ENCODE measurements at regions not wholly inside any gene's neighbourhood (a gene's known extent, or its start where the extent isn't known, plus 50 kb on each side); places are given as distances from the start of the nearest gene placed in this dataset.

GRCh38 chr2:236816197-236817170, 246.9 kb downstream of the ACKR3 start:
- Mint-ChIP-seq H3K4me1 (ENCODE audit: low read depth) (no peaks in the 10 kb centered on the region), H3K27me3 (ENCODE audit: low read depth) (no peaks in the 10 kb centered on the region), H3K27ac (no peak overlapping the region), H3K36me3 (ENCODE audit: low read depth) (no peaks in the 10 kb centered on the region), H3K9me3 (peaks cover 6% of the 10 kb centered on the region), H3K4me3 (no peak overlapping the region)

GRCh38 chr2:236818281-236819045, 248.8 kb downstream of the ACKR3 start:
- Mint-ChIP-seq H3K9me3 (peaks cover 6% of the 10 kb centered on the region), H3K4me1 (ENCODE audit: low read depth) (no peaks in the 10 kb centered on the region), H3K27ac (no peak overlapping the region), H3K36me3 (ENCODE audit: low read depth) (no peaks in the 10 kb centered on the region), H3K27me3 (ENCODE audit: low read depth) (no peaks in the 10 kb centered on the region), H3K4me3 (no peak overlapping the region)

GRCh38 chr2:236819275-236820002, 249.8 kb downstream of the ACKR3 start:
- Mint-ChIP-seq H3K4me3 (no peak overlapping the region), H3K4me1 (ENCODE audit: low read depth) (no peaks in the 10 kb centered on the region), H3K27ac (no peak overlapping the region), H3K27me3 (ENCODE audit: low read depth) (no peaks in the 10 kb centered on the region), H3K36me3 (ENCODE audit: low read depth) (no peaks in the 10 kb centered on the region), H3K9me3 (peaks cover 6% of the 10 kb centered on the region)

- H3K27ac Mint-ChIP-seq, result peak overlapping the region; percentile 23
- no peak overlapping the region for H3K4me3 Mint-ChIP-seq
- no peaks in the 10 kb centered on the region for H3K36me3 Mint-ChIP-seq (ENCODE audit: low read depth)
- H3K4me1 Mint-ChIP-seq (ENCODE audit: low read depth), result no peaks in the 10 kb centered on the region
- H3K9me3 Mint-ChIP-seq, result peaks cover 6% of the 10 kb centered on the region
- no peaks in the 10 kb centered on the region for H3K27me3 Mint-ChIP-seq (ENCODE audit: low read depth)
These were observed 251.2 kb downstream of the ACKR3 start for GRCh38 chr2:236820763-236821344.

GRCh38 chr2:236823041-236823629, 253.5 kb downstream of the ACKR3 start:
- Mint-ChIP-seq H3K4me1 (ENCODE audit: low read depth) (no peaks in the 10 kb centered on the region), H3K4me3 (no peak overlapping the region), H3K36me3 (ENCODE audit: low read depth) (no peaks in the 10 kb centered on the region), H3K9me3 (peaks cover 6% of the 10 kb centered on the region), H3K27ac (no peak overlapping the region), H3K27me3 (ENCODE audit: low read depth) (no peaks in the 10 kb centered on the region)

- peaks cover 6% of the 10 kb centered on the region for H3K9me3 Mint-ChIP-seq
- H3K27me3 Mint-ChIP-seq (ENCODE audit: low read depth), result no peaks in the 10 kb centered on the region
- H3K27ac Mint-ChIP-seq, result no peak overlapping the region
- H3K4me1 Mint-ChIP-seq (ENCODE audit: low read depth), result no peaks in the 10 kb centered on the region
- H3K4me3 Mint-ChIP-seq, result no peak overlapping the region
- H3K36me3 Mint-ChIP-seq (ENCODE audit: low read depth), result no peaks in the 10 kb centered on the region
These were observed 254.3 kb downstream of the ACKR3 start for GRCh38 chr2:236823963-236824362.

GRCh38 chr2:236824836-236825235, 255.2 kb downstream of the ACKR3 start:
- no peaks in the 10 kb centered on the region for H3K4me1 Mint-ChIP-seq (ENCODE audit: low read depth)
- H3K27ac Mint-ChIP-seq, result no peak overlapping the region
- no peaks in the 10 kb centered on the region for H3K27me3 Mint-ChIP-seq (ENCODE audit: low read depth)
- H3K4me3 Mint-ChIP-seq, result no peak overlapping the region
- H3K9me3 Mint-ChIP-seq, result peaks cover 6% of the 10 kb centered on the region
- H3K36me3 Mint-ChIP-seq (ENCODE audit: low read depth), result no peaks in the 10 kb centered on the region

GRCh38 chr2:236825989-236826510, 256.4 kb downstream of the ACKR3 start:
- no peak overlapping the region for H3K4me3 Mint-ChIP-seq
- H3K4me1 Mint-ChIP-seq (ENCODE audit: low read depth), result no peaks in the 10 kb centered on the region
- no peaks in the 10 kb centered on the region for H3K27me3 Mint-ChIP-seq (ENCODE audit: low read depth)

GRCh38 chr2:236826606-236827156, 257.1 kb downstream of the ACKR3 start:
- H3K36me3 Mint-ChIP-seq (ENCODE audit: low read depth), result no peaks in the 10 kb centered on the region
- no peaks in the 10 kb centered on the region for H3K27me3 Mint-ChIP-seq (ENCODE audit: low read depth)
- H3K4me1 Mint-ChIP-seq (ENCODE audit: low read depth), result no peaks in the 10 kb centered on the region
- H3K27ac Mint-ChIP-seq, result no peak overlapping the region
- H3K4me3 Mint-ChIP-seq, result no peak overlapping the region
- H3K9me3 Mint-ChIP-seq, result no peaks in the 10 kb centered on the region

More at GRCh38 chr2:236825989-236826510, 256.4 kb downstream of the ACKR3 start:
- Mint-ChIP-seq H3K27ac (no peak overlapping the region), H3K36me3 (ENCODE audit: low read depth) (no peaks in the 10 kb centered on the region), H3K9me3 (peaks cover 3% of the 10 kb centered on the region)

GRCh38 chr2:236827997-236828396, 257.7 kb upstream of the COPS8 start:
- H3K9me3 Mint-ChIP-seq, result no peaks in the 10 kb centered on the region
- H3K27ac Mint-ChIP-seq, result no peak overlapping the region

GRCh38 chr2:236828820-236829219, 256.9 kb upstream of the COPS8 start:
- H3K9me3 Mint-ChIP-seq, result no peaks in the 10 kb centered on the region
- no peaks in the 10 kb centered on the region for H3K36me3 Mint-ChIP-seq (ENCODE audit: low read depth)
- no peak overlapping the region for H3K27ac Mint-ChIP-seq
- H3K4me3 Mint-ChIP-seq, result no peak overlapping the region
- no peaks in the 10 kb centered on the region for H3K4me1 Mint-ChIP-seq (ENCODE audit: low read depth)
- no peaks in the 10 kb centered on the region for H3K27me3 Mint-ChIP-seq (ENCODE audit: low read depth)

More at GRCh38 chr2:236827997-236828396, 257.7 kb upstream of the COPS8 start:
- Mint-ChIP-seq H3K4me1 (ENCODE audit: low read depth) (no peaks in the 10 kb centered on the region), H3K4me3 (no peak overlapping the region), H3K36me3 (ENCODE audit: low read depth) (no peaks in the 10 kb centered on the region), H3K27me3 (ENCODE audit: low read depth) (no peaks in the 10 kb centered on the region)

GRCh38 chr2:236830926-236831325, 254.8 kb upstream of the COPS8 start:
- Mint-ChIP-seq H3K4me3 (no peak overlapping the region), H3K36me3 (ENCODE audit: low read depth) (no peaks in the 10 kb centered on the region), H3K4me1 (ENCODE audit: low read depth) (no peaks in the 10 kb centered on the region), H3K27ac (no peak overlapping the region), H3K9me3 (no peaks in the 10 kb centered on the region), H3K27me3 (ENCODE audit: low read depth) (no peaks in the 10 kb centered on the region)

GRCh38 chr2:236831698-236832097, 254.0 kb upstream of the COPS8 start:
- Mint-ChIP-seq H3K27me3 (ENCODE audit: low read depth) (no peaks in the 10 kb centered on the region), H3K4me3 (no peak overlapping the region), H3K27ac (no peak overlapping the region), H3K4me1 (ENCODE audit: low read depth) (no peaks in the 10 kb centered on the region), H3K36me3 (ENCODE audit: low read depth) (no peaks in the 10 kb centered on the region), H3K9me3 (no peaks in the 10 kb centered on the region)

Measured in T-helper 1 cell treated with Interleukin-12 subunit alpha and Interleukin-12 subunit beta and Interleukin-4 antibody, amounts not matched to agents 30 μg/mL and 1 μg/mL, for 36 hours (primary cell).